BE2C (cell line): ENCODE measurements at regions not wholly inside any gene's neighbourhood (a gene's known extent, or its start where the extent isn't known, plus 50 kb on each side); places are given as distances from the start of the nearest gene placed in this dataset.

Source experiments
- DNase-seq: peaks from one replicate; pipeline ENCODE4 v3.0.0-alpha.2; 2020
- H3K27me3 ChIP-seq: fragments of 250-450 bp; sonication (Bioruptor Pico); 2 replicates; pipeline ENCODE4 v1.5.1; 2020; ENCODE audit warnings: mild to moderate bottlenecking
- H3K36me3 ChIP-seq: fragments of 250-450 bp; sonication (Bioruptor Pico); 2 replicates; pipeline ENCODE4 v1.5.1; 2020; ENCODE audit warnings: mild to moderate bottlenecking
- H3K4me1 ChIP-seq: fragments of 250-450 bp; sonication (Bioruptor Pico); 2 replicates; pipeline ENCODE4 v1.5.1; 2020
- H3K4me3 ChIP-seq: 2 replicates; pipeline ENCODE4 v1.5.1; 2011; ENCODE audit warnings: low read depth, low read length
- H3K9me3 ChIP-seq: fragments of 250-450 bp; sonication (Bioruptor Pico); 2 replicates; pipeline ENCODE4 v1.5.1; 2020
- CTCF ChIP-seq: IDR thresholded peaks from 2 replicates; pipeline ENCODE4 v1.5.1; 2012; ENCODE audit warnings: mild to moderate bottlenecking, low read depth, low read length

GRCh38 chr5:60101573-60101972, 208.0 kb upstream of the PDE4D start:
- no peaks in the 10 kb centered on the region for H3K4me1 ChIP-seq

GRCh38 chr5:60092671-60093422, 199.3 kb upstream of the PDE4D start:
- Histone ChIP-seq H3K4me1 (no peaks in the 10 kb centered on the region), H3K36me3 (no peaks in the 10 kb centered on the region)
- TF ChIP-seq CTCF: no peak

More at GRCh38 chr5:60101573-60101972, 208.0 kb upstream of the PDE4D start:
- peaks cover 10% of the 10 kb centered on the region; the same call in 1 of the 2 replicates for H3K27me3 ChIP-seq
- DNase-seq: no peak
- H3K36me3 ChIP-seq: no peaks in the 10 kb centered on the region
- TF ChIP-seq CTCF: no peak
- no peak overlapping the region for H3K4me3 ChIP-seq
- H3K9me3 ChIP-seq: no peaks in the 10 kb centered on the region

GRCh38 chr5:60086583-60086982, 193.1 kb upstream of the PDE4D start:
- no peak for DNase-seq
- Histone ChIP-seq H3K9me3 (no peaks in the 10 kb centered on the region), H3K4me1 (no peaks in the 10 kb centered on the region), H3K27me3 (peaks cover 5% of the 10 kb centered on the region; the same call in 1 of the 2 replicates), H3K4me3 (no peak overlapping the region), H3K36me3 (no peaks in the 10 kb centered on the region)
- no peak for TF ChIP-seq CTCF

More at GRCh38 chr5:60092671-60093422, 199.3 kb upstream of the PDE4D start:
- DNase-seq: no peak
- Histone ChIP-seq H3K4me3 (no peak overlapping the region), H3K9me3 (no peaks in the 10 kb centered on the region), H3K27me3 (peaks cover 5% of the 10 kb centered on the region; the same call in 1 of the 2 replicates)

GRCh38 chr5:60084226-60084625, 190.7 kb upstream of the PDE4D start:
- Histone ChIP-seq H3K4me1 (no peaks in the 10 kb centered on the region), H3K9me3 (no peaks in the 10 kb centered on the region), H3K36me3 (no peaks in the 10 kb centered on the region), H3K27me3 (peaks cover 3% of the 10 kb centered on the region; the same call in 1 of the 2 replicates), H3K4me3 (no peak overlapping the region)
- TF ChIP-seq CTCF: no peak
- no peak for DNase-seq

- no peaks in the 10 kb centered on the region for H3K4me1 ChIP-seq
- no peaks in the 10 kb centered on the region for H3K36me3 ChIP-seq
- no peak for TF ChIP-seq CTCF
- no peaks in the 10 kb centered on the region for H3K27me3 ChIP-seq
- DNase-seq: no peak
- H3K4me3 ChIP-seq: no peak overlapping the region
- H3K9me3 ChIP-seq: no peaks in the 10 kb centered on the region
Measured at GRCh38 chr5:60077292-60077691, 183.8 kb upstream of the PDE4D start.

- DNase-seq: no peak
- Histone ChIP-seq H3K9me3 (no peaks in the 10 kb centered on the region), H3K4me1 (no peaks in the 10 kb centered on the region), H3K4me3 (no peak overlapping the region), H3K27me3 (no peaks in the 10 kb centered on the region), H3K36me3 (no peaks in the 10 kb centered on the region)
- no peak for TF ChIP-seq CTCF
Measured at GRCh38 chr5:60076746-60077145, 183.2 kb upstream of the PDE4D start.
